Effector CD8-positive, alpha-beta T cell (primary cell): ENCODE measurements at regions not wholly inside any gene's neighbourhood (a gene's known extent, or its start where the extent isn't known, plus 50 kb on each side); places are given as distances from the start of the nearest gene placed in this dataset.
"Not testable (repeated sequence)": the region's sequence is repeated elsewhere in the genome, so short reads cannot be mapped to it uniquely, and the experiment has no call there.

ENCODE experiments used
- DNase-seq: peaks from one replicate; lab custom pipeline; 2025; lab: John Stamatoyannopoulos, UW

- DNase-seq = no peak
Measured at GRCh38 chr12:126262829-126263228, 1197.6 kb downstream of the AACS start.

- no peak for DNase-seq
Measured at GRCh38 chr12:126268222-126268621, 1203.0 kb downstream of the AACS start.

- DNase-seq = no peak
Measured at GRCh38 chr12:126271159-126271558, 1205.9 kb downstream of the AACS start.

- DNase-seq = no peak
Measured at GRCh38 chr12:126282691-126283090, 1217.5 kb downstream of the AACS start.

- DNase-seq = no peak
Measured at GRCh38 chr12:126286203-126286602, 1221.0 kb downstream of the AACS start.

GRCh38 chr12:126290456-126290855 lies 1225.2 kb downstream of the AACS start:
- no peak for DNase-seq

- DNase-seq = not testable (repeated sequence)
Measured at GRCh38 chr12:126291987-126292386, 1226.8 kb downstream of the AACS start.

- no peak for DNase-seq
Measured at GRCh38 chr12:126295652-126296051, 1230.4 kb downstream of the AACS start.

GRCh38 chr12:126309278-126309677 lies 1244.0 kb downstream of the AACS start:
- no peak for DNase-seq

- no peak for DNase-seq
Measured at GRCh38 chr12:126312457-126312856, 1247.2 kb downstream of the AACS start.

GRCh38 chr12:126316411-126316810 lies 1251.2 kb downstream of the AACS start:
- DNase-seq = no peak

GRCh38 chr12:126337556-126338441 lies 1272.6 kb downstream of the AACS start:
- no peak for DNase-seq

- no peak for DNase-seq
Measured at GRCh38 chr12:126342866-126343265, 1277.6 kb downstream of the AACS start.

GRCh38 chr12:126343321-126343720 lies 1278.1 kb downstream of the AACS start:
- no peak for DNase-seq

- no peak for DNase-seq
Measured at GRCh38 chr12:126346087-126346486, 1280.9 kb downstream of the AACS start.

GRCh38 chr12:126347421-126347820 lies 1282.2 kb downstream of the AACS start:
- DNase-seq = no peak

GRCh38 chr12:126349383-126349782 lies 1284.1 kb downstream of the AACS start:
- no peak for DNase-seq

GRCh38 chr12:126353604-126354003 lies 1288.4 kb downstream of the AACS start:
- no peak for DNase-seq

- DNase-seq = no peak
Measured at GRCh38 chr12:126354633-126355032, 1289.4 kb downstream of the AACS start.

- no peak for DNase-seq
Measured at GRCh38 chr12:126355346-126355745, 1290.1 kb downstream of the AACS start.

- no peak for DNase-seq
Measured at GRCh38 chr12:126358806-126359205, 1293.6 kb downstream of the AACS start.

- no peak for DNase-seq
Measured at GRCh38 chr12:126359216-126359615, 1294.0 kb downstream of the AACS start.

GRCh38 chr12:126361804-126362203 lies 1296.6 kb downstream of the AACS start:
- DNase-seq = no peak

- no peak for DNase-seq
Measured at GRCh38 chr12:126362493-126362892, 1297.3 kb downstream of the AACS start.
